Activated CD8-positive, alpha-beta memory T cell treated with anti-CD3 and anti-CD28 coated beads for 4 hours (primary cell): ENCODE measurements at regions not wholly inside any gene's neighbourhood (a gene's known extent, or its start where the extent isn't known, plus 50 kb on each side); places are given as distances from the start of the nearest gene placed in this dataset.
"Not testable (repeated sequence)": the region's sequence is repeated elsewhere in the genome, so short reads cannot be mapped to it uniquely, and the experiment has no call there.

ENCODE experiments used
- DNase-seq, 2 donors: peaks; one replicate each; pipeline ENCODE4 v3.0.0-alpha.2; 2020; ENCODE audit warnings: low read depth in 2 of 2

DNA sequence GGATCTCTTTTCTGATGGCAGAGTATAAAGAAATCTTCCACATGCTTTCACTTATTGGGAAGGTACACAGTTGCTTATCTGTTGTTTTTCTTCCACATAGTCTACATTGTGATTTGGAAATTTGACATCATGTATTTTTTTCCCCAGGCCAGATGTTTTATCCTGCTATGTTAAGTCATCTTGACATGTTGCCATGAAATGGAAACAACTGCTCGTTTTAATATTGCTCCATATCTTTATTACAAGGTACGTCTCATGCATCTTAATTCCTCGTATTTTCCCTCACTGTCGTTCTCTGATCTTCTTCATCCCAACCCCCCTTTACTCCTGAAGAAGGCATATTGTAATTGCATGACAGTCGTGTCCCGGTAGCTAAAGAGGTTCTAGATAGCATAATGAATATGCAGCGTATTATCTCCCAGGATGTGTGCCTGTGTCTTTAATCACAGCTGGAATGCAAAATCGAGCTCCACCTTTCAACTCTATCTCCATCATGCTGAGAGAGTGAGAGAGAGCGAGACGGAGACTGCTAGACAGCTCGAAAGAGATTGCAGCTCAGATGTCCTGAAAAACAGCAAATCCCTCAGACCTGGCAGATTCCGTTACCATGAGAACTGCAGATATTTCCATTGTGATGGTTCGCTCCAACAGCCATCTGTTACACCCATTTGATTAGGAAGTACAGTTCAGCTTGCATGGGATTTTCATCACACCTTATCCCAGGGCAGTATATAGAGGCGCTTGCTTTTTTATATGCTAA is 281.7 kb downstream of the TMEM38B start:
- no peak for DNase-seq

DNA sequence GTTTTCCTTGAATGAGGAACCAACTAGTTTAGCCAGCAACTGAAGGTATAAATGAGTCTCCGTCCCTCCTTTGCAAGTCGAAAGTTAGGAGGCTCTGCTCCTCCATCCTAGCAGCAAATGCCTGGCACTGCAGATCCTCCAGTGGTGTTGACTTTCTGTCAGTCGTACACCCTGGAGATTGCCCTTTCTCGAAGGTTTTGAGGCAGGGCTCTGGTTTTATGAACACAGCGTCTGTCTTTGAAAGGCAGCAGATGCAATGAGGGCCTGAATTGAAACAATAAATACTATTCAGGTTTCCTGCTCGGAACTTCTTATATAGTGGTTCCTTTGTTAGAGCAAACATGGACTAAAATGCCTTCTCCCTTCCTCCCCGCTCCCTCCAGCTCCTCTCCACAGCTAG is 284.0 kb downstream of the TMEM38B start:
- DNase-seq = no peak

DNA sequence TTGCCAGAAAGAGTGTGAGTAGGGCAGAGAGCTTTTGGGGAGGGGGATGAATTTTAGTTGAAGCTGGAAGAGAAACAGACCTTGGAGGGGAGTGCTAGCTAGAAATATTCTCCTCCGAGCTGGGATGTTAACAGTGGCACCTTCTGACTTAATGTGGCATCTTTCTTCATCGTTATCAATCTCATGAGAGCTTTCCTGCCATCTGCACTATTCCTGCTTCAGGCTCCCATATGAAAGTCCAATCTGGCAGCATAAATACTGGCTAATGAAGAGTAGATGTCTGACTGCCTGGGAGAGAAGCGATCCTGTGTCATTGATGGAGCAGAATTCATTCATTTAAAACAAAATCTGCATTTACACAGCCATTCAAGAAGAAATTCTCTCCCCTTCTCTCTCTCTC is 284.5 kb downstream of the TMEM38B start:
- DNase-seq = no peak

DNA sequence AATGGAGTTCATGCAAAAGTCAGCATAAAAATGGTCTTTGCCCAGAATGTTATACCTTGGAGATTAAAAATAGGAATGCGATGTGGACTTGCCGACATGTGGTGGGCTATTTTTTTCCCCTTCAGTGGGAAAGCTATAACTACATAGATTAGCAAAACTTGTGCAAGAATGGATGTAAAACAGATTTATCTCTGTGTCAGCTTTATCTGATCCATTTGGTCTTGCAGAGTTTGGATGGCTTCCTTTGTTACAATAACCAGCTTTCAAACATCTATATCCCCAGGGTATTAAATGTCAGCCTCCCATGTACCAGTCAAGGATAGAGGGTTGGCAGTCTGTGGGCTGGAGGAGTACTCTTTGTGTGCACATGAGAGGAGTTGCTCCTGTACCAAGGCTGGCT is 284.9 kb downstream of the TMEM38B start:
- no peak for DNase-seq

DNA sequence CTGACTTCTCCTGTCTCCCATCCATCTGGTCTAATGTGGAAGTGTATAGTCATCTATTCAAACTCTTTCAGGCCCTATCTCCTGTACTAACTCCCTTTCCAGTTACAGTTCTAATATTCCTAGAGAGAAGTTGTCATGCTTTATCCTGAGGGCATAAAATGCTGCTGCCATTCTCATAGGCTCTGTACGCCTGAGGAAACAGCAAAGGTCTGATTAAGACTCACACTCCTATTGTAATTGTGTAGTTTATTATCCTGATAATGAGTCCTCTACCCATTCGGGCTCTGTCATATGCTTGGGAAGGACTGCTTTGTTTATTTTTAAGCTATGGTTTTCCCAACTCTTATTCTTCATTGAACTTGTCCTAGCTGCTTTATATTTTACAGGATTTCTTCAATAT is 290.4 kb downstream of the TMEM38B start:
- DNase-seq = no peak

DNA sequence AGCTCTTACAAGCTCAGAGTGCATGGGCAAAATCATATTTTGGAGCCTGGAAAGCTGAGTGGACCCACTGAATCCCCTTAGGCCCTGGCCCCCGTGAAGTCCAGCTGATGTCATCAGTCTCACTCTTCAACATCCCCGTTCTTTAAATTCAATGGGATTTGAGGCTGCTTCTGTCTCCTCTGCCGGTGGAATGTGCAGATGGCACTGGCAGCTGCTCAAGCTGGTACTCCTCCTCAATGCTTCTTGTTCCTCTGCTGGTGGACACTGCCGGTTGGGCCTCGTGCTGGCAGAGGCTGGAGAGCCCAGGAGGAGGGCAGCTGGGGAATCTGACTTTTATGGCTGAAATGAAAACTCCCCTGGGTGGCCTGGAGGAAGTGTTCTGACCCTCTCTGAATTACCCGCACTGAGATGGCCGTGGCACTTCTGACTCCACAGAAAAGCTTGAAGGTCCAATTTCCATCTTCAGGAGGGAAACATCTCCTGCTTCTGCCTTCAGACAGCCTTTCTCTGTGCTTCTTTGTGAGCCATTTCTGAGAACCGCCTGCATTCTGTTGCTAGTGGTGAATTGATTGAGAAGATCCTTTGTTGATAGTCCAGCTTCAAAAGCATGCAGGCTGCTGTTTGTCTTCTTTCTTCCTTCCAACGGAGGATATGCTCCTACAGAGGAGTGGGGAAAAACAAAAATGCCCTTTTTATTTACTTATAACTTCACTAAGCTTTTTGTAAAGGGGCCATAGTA is 298.9 kb downstream of the TMEM38B start:
- no peak for DNase-seq

DNA sequence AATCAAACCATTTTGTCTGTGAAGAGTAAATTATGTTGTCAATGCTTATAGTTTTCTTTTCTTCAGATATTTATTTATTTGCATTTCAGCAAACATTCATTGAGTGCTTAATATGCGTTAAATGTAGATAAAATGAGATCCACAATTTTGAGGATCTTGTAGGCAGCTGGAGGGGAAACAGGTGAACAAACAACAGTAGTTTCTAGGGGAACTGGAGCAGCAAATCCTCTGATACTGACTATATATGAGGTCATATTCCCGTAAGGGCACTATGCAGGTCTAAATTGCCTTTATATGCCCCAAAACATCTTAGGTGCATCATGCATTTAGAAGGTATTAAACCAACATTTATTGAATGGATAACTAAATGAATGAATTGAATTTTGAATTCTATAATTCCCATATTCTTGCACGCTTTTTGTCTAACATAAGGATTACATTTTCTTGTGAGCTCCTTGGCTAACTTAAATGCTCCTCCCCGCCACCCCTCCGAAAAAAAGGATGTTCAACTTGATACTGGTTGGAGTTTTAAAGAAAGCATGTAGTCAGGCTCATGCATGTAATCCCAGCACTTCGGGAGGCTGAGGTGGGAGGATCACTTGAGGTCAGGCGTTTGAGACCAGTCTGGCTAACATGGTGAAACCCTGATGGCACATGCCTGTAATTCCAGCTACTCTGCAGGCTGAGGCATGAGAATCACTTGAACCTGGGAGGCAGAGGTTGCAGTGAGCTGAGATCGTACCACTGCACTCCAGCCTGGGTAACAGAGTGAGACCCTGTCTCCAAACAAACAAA is 299.8 kb downstream of the TMEM38B start:
- no peak for DNase-seq

DNA sequence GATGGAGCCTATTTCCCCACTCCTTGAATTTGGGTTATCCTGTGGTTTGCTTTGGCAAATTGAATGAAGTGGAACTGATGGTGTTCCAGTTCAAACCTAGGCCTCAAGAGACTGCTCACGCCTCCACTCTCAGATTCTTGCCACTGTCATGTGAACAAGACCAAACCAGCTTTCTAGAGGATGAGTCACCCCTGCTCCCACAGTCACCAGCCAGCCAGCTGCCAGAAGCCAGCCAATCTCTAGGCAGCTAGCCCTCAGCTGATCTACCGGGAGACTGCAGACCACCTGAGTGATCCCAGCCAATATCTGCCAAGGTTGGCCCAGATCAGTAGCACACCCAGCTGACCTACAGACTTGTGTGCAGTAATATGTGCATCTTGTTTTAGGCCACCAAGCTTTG is 300.6 kb downstream of the TMEM38B start:
- no peak for DNase-seq

DNA sequence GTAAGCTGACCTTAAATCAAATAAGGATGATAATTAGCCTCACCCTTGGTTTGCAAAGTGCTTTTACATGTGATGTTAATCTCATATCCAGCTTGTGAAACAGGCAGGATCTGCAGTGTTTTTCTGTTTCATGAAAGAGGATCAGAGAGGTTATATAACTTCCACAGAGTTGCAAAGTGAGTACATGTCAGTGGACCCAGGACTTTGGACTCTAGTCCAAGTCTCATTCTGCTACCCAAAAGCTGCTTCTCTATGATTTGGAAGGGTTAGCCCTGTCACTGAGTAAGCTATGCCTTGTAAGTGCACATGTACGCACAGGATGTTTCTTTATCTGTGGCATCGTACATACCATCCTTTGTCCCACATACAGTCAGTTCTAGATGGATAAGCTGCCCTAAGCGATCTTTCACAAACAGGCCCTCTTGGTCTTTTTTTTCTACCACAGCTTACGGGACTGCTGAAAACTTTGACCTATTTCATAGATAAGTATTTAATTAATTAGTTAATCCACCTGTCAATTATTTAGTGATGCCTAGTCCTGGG is 322.9 kb downstream of the TMEM38B start:
- DNase-seq = no peak

DNA sequence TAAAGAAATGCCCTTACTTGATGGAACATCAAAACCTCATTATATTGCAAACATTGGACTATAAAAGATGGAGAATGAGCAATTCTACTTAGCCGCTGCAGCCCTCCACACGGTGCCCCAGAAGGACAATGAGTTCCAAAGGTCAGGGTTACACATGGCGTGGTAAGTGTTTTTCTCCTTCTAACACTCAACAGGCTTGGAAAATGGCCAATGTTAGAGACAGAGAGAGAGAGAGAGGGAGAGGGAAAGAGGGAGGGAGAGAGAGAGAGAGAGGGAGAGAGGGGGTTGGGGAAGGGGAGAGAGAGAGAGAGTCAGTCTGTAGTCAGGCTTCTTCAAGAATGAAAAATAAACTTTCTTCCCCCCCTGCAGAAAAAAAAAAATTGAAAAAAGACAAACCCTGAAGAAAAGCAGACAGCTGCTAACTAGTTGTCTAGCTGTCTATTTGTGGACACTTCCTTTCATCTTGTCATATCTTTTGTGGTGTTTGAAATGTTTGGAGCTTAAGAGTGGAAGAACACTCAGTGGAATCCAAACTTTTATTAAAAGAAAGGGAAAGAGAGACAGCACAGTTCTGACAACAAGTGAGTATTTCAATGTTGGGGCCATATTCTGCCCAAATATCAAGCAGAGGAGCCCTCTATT is 324.8 kb downstream of the TMEM38B start:
- DNase-seq = no peak

DNA sequence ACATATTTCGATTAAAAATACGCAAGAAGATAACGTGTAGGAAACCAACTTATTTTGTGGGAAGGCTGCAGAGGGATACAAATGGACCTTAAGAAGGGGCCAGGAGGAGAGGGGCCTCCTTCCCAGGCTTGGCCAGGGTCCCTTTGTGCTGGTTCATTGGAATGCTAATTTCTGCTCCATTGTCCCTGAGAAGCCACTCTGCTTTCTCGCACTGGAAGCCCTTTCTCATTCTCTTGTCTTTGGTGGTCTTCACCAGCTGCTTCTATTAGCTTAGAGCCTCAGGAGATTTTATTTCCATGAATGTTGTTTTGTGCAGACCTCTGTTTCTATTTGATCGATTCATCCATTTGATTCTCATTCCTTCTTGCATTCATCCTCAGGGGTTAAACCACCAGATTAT is 325.4 kb downstream of the TMEM38B start:
- DNase-seq = no peak

DNA sequence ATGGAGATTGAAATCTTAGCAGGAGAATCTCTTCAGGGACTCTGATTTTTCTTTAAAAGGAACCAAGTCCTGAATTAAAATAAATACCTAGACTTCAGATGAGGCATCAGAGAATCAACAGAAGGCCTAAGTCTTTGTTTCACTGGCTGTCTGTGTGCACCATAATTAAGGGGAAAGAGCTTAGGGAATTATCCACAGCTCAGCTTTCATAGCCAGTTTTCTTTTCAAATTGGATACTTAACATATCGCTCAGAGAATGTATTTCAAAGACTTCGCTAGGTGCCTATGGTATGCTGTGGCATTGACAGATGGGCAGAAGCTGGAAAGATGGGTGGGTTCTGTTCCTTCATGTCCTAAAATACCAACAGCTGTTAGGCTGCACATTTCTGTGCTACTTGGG is 325.8 kb downstream of the TMEM38B start:
- no peak for DNase-seq

DNA sequence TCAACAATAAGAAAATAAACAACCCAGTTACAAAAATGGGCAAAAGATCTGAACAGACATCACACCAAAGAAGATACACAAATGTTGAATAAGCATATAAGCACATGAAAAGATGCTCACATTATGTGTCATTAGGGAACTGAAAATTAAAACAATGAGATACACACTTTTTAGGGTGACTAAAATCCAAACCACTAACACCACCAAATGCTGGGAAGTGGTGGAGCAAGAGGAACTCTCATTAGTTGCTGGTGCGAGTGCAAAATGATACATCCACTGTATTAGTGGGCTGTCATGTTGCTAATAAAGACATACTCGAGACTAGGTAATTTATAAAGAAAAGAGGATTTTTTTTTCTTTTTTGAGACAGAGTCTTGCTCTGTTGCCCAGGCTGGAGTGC is 329.1 kb downstream of the TMEM38B start:
- no peak for DNase-seq

DNA sequence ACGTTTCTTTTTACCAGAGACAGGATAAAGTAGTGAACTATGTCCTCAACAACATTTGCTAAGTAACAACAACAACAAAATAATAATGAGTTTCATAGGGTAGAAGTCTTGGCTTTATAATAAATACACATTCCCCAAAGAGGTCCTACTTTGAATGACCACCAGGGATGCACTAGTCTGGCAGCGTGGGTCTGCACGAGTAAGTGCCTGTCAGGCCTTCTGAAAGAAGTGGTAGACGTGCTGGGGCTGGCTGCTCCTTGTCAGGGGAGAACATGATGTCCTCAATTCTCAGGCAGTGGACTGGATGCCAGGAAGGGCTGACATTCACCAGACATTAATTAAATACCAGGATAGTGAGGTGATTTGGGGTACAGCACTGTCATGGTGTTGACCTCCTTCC is 331.1 kb downstream of the TMEM38B start:
- DNase-seq = no peak

DNA sequence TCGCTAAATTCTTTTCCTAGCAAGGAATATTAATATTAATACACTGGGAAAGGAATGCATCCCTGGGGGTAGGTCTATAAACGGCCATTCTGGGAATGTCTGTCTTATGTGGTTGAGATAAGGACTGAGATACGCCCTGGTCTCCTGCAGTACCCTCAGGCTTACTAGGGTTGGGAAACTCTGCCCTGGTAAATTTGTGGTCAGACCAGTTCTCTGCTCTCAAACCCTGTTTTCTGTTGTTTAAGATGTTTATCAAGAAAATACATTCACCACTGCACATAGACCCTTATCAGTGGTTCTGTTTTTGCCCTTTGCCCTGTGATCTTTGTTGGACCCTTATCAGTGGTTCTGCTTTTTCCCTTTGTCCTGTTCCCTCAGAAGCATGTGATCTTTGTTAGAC is 335.8 kb downstream of the TMEM38B start:
- DNase-seq = not testable (repeated sequence)

DNA sequence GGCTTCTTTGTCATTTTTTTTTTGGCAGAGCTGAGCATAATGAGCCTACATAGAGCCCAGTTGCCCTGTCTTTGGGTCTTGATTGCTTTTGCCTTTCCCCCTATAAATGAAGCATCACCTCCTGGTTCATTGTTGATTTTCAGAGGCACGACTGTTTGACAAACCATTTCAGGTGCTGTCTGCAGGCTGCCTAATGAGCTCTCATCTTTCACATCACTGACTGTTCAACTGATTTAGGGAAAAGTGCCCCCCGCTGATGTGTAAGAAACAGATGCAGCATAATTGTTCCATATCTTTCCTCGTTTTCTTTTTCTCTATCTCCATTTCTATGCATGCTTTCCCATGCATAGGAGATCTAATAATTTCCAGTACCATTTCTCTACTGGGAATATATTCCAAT is 338.6 kb downstream of the TMEM38B start:
- DNase-seq = no peak

DNA sequence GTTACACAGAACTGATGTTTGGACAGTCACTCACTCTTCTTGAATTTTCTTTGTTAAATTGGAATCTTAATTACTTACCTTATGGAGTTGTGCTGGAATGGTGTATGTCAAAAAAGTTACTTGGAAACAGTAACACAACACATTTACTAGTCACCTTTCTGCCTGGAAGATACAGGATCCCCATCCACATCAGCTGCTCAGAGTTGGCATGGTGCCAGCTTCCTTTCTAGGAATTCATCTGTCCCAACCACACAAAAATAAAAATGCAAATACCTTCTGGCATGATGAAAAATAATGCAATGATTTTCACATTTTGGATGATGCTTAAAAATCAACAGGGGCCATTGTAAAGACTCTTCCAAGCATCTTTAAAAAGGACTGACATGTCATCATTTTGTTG is 341.5 kb downstream of the TMEM38B start:
- DNase-seq = no peak

DNA sequence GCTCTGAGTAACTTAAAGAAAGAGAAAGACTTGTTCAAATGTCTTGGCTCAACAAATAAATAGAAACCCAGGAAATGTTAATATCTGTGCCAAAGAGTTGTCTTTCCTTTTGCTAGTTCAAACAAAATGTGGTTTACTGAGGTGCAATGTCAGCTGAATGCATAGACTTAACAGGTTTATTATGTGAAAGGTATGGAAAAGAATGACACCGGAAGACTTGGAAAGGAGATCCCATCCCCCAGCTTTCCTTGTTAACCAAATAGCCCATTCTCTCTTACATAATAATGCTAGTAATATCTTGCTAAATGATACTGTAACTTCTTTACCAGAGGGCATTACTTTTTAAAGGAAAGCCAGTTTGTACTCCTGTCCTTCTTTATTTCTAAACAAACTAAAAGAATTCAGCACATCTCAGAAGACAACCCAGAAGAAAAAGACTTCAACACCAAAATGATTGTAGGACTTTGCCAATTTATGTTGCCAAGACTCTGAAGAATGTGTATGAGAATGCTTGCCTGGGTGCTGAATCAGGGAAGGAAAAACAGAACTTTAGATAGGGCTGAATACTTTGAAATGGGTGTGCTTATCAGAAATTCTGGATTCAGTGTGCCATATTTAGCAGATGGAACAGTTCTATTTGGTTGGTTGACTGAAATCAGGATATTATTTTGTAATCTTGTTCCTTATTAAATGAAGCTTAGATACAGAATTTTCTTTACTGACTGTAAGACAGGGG is 344.1 kb downstream of the TMEM38B start:
- no peak for DNase-seq

DNA sequence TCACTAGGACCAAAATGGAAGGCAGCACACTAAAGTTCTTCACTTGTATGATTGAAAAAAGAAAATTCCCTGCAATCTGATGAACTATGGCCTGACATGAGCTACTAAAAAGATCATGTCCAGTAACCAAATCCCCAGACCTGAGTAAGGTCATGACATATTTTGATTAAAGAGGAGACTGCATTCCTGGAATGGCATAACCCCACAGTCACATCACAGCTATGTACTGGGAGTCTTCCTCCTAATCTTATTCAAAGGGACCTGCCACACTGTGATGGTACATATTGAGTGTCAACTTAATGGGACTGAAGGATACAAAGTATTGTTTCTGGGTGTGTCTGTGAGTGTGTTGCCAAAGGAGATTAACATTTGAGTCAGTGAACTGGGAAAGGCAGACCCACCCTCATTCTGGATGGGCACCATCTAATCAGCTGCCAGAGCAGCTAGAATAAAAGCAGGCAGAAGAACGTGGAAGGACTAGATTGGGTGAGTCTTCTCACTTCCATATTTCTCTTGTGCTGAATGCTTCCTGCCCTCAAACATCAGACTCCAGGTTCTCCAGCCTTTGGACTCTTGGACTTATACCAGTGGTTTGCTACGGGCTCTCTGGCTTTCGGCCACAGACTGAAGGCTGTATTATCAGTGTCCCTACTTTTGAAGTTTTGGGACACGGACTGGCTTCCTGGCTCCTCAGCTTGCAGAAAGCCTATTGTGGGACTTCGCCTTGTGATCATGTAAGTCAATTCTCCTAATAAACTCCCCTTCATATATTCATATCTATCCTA is 345.0 kb downstream of the TMEM38B start:
- DNase-seq = no peak

DNA sequence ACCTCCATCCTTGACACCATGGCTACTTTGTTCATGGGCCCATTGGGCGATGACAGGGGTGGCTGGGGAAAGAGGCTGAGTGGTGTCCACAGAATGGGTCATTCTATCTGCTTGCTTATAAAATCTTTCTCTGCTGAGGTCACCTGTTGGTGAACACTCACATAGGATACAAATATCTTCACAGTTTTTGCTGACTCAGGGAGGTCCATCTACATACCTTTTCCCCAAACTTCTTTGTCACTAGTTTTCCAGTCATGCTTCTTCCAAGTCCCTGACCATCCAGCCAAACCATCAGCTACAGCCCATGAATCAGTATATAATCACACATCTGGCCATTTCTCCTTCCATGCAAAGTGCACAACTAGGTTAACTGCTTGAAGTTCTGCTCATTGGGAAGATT is 347.6 kb downstream of the TMEM38B start:
- DNase-seq = not testable (repeated sequence)
